ENCODE measurements at regions not wholly inside any gene's neighbourhood (a gene's known extent, or its start where the extent isn't known, plus 50 kb on each side); places are given as distances from the start of the nearest gene placed in this dataset.

DNA sequence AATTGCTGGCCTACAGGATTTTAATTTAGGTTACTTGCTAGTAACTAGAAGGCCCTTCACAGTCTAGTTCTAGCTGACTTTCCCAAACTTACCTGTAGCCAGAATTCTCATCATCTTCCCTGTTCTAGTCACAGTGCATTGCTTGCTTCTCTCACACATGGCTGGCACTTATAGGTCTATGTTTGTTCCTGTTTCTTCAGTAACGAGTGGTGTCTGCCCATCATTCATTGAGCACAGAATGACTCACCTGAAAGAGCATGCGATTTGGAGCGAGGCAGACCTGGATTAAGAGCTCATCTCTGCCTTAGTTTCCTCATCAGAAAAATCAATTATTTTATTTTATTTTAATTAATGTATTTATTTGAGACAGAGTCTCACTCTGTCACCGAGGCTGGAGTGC, 201.7 kb upstream of the ANK2 start:
- no peak for DNase-seq (ENCODE audit: low spot score)

DNA sequence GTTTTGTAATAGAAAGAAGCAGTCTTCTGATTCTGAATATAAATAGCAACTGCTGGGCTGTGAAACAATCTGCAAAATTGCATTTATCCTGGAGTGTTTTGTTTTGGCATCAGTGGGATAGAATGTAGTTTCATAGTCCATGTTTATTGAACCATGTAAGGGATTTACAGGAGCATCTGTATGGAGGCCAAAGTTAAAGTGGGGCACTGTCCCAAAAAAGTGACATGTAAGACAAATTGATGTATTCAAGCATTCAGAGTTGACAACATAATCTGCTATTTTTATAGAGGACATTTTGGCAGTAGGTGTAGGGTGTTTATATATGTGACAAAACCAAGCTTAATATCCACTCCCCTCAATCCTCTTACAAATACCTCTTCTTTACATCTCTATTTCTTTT, 200.5 kb upstream of the ANK2 start:
- DNase-seq (ENCODE audit: low spot score): no peak

DNA sequence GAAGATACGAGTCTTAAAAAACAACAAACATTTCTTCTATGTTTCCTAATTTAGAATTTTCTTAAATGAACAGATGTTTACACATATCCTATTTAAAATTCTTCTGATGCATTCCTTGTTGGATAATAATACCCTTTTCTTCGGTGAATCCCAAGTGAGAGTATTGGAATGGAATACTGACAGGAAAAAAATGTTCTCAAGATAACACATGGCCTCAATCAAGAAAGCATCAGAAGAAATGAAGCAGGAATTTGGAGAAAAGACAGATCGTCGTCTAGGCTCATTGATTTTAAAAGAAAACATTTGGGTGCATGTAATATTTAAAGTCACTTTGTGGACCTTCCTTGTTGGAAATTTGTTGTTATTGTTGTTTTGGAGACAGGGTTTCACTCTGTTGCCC, 196.9 kb upstream of the ANK2 start:
- no peak for DNase-seq (ENCODE audit: low spot score)

DNA sequence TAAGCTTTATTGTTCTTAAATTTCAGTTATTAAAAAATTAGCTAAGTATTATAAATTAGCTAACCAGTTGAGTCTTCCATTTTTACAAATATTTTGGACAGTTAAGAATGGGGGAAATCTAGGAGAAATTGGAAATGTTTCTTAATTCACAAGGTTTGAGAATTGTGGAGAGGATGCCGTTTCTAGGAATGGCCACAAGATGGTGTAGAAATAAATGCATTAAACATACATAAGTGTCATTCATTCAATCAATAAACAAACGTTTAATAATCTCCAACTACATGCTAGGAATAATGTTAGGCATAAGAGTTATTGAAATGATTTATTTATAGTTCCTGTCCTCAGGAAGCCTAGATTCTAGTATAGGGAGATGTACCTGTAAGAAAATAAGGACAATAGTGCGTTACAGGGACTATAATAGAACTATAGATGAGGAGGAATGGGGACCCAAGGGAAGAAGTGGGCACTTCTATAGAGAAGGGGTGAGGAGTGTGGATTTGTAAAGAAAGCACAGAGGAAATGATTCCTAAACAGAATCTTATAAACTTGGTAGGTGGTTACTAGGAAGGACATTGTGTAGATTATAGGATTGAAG, 195.7 kb upstream of the ANK2 start:
- DNase-seq (ENCODE audit: low spot score): no peak

DNA sequence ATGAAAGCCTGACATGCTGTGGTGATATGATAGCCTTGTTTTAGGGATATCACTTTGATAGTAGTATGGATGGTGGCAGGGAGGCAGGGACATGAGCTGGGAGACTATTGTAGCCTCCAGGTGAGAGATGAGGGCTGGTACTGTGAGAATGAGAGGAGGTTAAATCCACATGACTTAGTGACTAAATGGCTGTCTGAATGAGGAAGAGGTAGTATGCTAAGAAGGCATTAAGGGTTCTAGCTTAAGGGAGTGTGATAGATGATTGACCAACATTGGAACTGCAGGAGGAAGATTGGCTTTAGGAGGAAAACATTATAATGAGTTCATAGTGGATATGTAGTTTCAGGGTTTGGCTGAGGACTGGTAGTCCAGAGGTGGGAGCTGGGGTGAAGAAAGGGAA, 195.0 kb upstream of the ANK2 start:
- DNase-seq (ENCODE audit: low spot score): no peak

DNA sequence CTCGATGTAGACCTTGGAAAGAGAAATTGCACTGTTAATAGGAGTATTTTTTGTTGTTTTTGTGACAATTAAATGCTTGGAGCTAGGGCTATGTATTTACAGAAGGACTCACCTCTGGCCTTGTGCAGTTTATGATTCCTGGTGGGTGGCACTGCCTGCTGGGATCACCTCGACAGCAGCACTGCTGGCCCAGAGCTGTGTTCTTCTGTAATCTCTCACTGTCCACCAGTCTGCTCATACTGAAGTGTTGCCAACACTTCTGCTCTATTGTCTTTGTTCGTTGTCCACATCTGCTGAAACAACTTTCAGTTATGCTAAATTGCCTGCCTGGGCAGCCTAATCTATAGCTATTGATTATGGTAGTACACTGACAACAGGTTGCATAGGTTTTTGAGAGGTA, 194.4 kb upstream of the ANK2 start:
- DNase-seq (ENCODE audit: low spot score): no peak

DNA sequence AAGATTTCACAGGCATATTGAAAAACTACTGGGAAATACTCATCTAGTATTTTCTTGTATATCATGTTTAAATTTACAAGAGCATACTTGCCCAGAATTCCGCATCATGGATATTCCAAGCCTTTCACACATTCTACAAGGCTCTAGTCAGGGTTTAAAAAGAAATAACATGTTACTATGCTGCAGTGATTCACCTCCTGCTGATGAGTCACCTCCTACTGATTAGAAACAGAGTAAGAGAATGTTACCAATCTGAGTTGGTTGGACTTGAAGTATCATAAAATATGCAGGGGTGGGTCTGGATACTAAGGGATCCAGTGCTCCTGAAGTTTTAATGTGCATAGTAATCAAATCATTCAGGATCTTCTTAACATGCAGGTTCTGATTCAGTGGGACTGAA, 192.0 kb upstream of the ANK2 start:
- DNase-seq (ENCODE audit: low spot score): no peak

DNA sequence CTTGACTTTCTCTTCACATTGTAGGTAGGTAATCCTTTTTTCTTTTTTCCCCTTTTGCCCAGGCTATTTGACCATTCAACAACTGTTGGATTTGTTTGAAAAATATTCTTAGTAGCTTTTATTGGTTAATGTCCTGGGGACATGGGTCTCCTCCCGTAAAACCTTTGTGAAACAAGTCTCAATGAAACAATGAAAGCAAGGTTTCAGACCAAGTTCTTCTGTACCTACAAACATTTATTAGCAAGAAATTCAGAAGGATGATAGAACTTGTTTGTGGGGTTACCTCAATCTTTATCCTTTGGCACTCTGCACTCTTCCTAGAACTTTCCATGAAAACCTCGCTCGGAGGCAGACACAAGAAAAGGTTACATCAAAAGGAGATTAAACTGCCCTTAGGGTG, 190.7 kb upstream of the ANK2 start:
- DNase-seq (ENCODE audit: low spot score): no peak

DNA sequence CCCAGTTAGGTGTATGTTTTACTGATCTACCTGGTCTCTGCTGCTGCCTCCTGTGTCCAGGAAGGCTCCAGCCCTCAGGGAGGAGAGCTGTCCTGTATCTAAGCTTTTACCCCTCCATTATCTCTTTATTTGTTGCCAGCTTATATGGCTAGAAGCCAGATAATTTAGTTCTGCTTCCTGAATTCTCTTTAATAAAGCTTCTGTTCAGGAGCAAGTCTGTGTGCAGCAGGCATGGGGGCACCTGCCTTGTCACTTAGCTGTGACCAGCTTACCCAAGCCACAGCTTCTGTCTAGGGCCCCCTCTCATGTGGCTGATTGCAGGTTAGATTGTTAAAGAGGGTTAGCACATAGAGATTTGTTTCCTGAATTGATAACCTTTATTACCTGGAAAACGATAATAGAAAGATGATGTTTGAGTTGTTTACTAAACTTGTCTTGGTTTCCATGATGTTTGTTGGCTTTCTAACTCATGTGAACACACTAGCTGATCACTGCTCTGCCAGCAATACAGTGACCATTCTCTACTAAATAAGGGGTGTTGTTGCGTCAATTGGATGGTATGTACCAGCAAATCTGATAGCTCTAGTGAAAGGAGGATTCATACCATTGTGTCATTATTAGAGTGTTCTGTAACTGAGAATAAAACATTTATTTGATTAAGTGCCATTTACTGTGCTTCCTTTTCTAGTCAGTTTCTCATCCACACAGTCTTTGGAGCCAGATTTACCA, 189.8 kb upstream of the ANK2 start:
- DNase-seq (ENCODE audit: low spot score): no peak

DNA sequence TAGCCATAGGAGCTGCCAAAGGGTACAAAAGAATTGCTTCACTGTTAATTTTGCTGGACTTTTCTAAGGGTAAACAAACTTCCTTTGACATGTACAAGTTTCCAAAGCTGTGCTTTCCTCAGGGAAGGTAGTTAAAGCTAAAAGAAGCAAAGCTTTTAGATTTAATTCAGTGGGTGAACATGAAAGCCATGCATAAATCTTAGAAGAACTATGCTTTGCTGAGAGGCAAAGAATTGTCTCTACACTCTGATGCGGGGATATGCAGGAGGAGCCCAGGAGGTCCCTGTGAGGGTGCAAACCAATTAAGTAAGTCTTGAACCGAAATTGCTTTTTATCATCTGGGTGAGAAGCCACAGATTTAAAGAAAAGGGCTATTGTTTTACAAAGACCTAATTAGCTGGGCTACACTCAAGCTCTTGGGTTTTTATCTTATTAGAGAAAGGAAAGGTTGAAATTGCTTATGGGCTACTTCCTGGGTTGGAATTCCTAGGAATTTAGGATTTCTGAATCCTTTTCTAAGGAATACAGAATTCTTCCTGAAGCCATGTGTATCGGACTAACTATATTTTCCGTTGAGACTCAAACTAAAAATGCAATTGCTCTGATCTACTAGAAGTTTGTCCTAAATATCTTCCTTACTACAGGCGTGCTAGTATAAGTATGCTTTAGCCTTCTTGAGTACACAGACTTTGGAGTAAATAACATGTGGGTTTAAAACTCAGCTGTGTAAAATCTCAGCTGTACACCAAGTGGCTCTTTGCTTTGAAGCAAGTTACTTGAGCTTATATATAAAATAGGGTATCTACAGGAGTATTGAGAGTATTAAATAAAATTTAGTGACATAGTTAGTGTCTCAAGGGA, 188.4 kb upstream of the ANK2 start:
- no peak for DNase-seq (ENCODE audit: low spot score)

DNA sequence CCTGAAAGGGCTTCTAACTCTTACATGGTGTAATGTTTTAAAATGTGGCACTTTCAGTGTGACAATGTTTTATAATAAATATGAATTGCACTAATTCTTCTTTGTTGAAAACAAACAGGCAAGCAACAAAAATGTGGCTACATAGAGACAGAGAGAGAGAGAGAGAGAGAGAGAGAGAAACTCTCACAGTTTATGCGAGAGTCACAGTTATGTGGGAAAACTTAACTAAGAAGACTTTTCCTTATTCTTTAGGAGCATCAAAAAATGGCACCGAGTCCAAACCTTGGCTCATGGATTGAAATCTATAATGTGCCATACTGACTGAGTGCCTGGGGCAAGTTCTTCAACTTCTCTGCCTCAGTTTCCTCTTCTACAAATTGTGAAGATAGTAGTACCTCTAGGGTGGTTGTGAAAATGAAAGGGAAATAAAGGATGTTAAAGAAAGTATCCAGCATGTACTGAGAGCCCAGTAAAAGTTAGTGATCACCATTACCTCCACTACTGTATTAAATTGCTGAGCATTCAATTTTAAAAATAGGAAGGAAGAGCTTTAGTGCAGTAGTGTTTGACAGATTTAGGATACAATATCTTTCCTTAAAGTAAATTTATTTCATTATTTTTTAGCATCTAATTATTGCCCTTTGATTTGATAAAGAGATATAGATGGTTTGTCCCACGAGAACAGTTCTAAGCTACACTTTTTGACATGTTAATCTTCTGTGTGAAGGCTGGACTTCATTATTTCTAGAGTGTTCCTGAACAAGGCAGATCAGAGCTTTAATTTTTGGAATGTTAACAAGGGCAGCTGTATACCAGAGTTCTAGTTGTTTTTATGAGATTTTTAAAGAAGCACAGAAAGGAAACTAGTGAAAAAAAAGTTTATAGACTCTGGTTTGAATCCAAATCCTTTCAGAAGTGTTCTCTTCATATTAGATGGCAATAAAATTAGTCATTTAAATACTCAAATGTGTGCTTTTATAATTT, 187.5 kb upstream of the ANK2 start:
- DNase-seq (ENCODE audit: low spot score): no peak

DNA sequence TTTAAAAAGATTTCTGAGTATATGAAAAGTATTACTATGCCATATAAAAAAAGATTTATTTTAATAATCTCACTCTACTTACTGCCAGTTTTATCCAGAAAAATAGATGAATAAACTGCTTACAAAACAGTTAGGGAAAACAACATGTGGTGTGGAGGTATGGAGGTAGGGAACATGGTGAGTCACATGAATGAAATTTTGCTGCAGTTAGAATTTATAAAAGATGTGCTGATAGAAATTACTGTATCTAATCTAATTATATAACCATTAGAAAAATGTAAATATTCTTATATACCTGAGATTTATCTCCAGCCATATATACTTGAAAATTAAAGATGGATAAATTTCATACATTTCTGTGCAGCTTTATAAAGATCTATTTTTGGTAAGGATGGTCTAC, 184.0 kb upstream of the ANK2 start:
- no peak for DNase-seq (ENCODE audit: low spot score)

DNA sequence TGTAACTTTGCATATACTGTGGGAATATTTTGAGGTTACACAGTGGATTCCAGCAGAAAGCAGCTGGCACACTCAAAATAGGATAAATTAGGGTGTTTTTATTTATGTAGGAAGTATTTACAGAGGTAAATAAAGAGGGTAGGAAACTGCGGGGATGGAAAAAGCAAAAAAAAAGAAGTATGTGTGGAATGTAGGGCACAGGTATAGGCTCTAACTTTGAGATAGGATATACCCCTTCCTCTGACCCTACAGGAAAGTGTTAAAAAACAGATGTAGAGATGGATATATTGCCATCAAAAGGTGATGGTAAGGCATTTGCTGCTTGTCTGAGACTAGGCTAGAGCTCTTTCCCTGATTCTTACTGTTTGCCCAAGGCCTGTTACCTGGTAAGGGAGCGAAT, 173.1 kb upstream of the ANK2 start:
- no peak for DNase-seq (ENCODE audit: low spot score)

DNA sequence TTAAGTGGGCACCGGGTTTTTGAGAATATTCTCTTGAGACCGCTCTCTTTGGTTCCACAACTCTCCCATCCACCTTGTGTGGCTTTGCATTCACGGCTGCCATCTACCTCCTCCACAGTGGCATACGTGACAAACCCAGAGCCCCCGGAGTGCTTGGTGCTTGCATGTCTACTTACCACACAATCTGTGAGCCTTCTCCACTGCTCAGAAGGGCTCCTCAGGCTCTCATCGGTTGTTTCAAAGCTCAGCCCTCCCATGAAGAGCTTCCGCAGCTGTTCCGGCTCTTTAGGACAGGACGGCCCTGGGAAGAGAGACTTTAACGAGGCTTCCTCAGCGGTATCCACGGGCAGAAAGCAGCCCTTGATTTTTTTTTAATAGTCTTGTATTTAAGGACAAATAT, 167.6 kb upstream of the ANK2 start:
- no peak for DNase-seq (ENCODE audit: low spot score)

DNA sequence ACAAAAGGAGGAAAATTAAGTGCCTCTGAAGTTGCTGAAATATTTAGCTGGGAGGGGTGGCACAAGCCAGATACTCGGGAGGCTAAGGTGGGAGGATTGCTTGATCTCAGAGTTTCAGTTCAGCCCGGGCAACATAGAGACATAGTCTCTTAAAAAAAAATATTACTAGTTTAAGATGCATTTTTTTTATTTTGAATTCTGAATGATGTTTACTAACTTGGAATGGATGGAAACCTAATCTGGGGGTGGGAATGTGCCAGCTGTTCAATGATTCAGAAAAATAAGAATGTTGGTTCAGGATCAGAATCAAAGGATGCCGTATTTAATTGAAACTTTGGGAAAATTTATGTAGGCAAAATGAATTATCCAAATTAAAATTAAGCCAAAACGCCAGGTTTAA, 167.2 kb upstream of the ANK2 start:
- no peak for DNase-seq (ENCODE audit: low spot score)

DNA sequence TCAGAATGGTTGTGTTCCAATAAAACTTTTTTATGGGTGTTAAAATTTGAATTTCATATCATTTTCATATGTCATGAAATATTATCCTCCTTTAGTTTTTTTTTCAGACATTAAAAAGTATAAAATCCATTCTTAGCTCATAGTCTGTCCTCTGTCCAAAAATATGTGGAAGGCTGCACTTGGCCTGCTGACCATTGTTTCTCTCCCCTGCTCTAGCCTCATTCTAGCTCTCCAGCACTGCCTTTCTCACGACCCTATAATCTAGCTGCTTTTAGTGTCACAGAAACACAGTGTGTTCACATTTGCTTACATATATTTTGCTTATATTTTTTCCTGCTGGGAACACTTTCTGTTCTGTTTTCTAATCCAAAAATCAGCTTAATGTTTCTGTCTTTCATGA, 165.0 kb upstream of the ANK2 start:
- DNase-seq (ENCODE audit: low spot score): no peak

DNA sequence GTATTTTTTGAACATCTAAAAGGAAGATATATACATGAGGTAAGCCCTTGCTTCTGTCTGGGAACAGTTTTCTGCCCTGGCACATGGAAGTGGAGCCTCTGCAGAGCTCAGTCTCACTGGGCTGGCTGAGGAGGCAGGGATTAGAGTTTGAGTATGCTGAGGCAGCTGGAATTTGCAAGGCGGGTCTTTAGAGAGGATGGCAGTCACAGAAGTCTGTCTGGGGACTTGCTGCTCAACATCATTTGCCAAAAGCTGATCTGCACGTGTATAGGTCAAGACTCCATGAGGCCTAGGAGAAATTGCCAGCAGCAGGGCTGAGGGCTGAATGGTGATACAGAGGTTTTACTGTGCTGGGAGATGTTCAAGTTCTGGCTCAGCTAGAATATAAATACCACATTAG, 163.6 kb upstream of the ANK2 start:
- DNase-seq (ENCODE audit: low spot score): no peak

DNA sequence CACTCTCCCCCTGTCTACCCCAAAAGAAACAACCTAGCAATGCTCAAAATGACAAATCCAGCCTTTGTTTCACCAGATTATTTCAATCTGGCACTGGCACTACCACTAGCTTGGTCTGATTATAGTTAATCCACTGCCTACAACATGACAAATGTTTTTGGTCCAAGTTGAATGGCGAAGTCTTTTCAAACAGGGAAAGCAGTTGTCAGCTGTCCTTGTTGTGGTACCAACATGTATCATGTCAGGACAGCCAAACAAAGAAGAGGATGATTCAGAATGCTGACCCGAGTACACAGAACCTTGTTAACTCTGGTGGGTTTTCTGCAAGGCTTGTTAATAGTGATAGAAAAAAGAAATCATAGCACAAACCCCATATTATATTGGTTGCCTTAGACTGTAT, 160.8 kb upstream of the ANK2 start:
- DNase-seq (ENCODE audit: low spot score): no peak

DNA sequence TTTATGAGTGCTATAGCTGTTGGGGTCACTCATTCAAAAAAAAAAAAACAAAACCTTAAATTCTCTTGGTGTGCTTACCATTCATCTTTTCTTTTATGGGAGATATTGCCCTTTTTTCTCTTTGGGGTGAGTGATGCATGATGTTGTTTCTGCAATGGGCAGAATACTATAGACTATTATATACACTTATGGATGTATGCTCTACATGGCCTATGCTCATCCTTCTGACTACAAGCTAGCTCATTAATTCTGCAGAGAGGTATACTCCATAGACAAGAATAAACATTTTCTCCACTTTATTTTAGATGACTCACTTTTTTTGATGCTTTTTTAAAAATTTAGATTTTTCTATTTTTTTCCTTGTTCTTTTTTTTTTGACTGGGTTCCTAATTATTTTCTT, 160.3 kb upstream of the ANK2 start:
- DNase-seq (ENCODE audit: low spot score): no peak

DNA sequence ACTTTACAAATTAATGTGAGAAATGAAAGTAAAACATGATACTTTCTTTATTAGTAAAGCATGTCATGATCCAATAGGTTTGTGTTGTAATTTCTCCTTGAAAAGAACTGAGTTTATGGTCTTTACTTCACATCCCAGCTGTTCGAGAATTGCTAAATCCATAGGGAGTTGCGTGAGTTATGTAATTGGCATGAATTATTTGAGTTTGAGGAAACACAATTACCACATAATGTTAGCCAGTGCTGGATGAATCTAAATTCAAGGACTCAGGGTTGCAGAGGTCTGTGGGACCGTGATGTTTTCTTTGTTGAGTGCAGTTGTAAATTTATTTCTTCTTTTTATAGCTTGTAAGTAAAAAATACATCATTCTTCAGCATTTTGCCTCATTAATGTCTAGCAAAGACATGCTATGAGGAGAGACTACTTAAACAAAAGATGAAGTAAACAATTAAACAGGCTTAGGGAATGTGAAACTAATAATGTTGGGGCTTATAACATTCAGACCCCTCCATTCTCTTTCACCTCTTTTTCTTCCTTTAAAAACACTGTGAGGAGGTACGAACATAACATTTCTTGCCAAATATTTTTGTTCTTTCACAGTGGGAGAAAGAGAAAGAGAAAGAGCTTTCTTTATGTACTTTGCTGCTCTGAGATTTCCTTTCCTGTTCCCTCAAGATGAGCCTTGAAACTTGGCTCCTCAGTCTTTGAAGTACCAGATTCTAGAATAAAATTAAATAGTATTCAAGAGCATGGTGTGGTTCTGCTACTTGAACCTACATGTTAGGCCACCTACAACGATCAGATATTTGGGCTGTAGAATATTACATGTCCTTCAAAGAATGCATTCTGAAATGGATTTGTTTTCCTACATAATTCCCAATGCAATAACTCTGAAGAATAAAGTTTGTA, 159.6 kb upstream of the ANK2 start:
- no peak for DNase-seq (ENCODE audit: low spot score)

DNA sequence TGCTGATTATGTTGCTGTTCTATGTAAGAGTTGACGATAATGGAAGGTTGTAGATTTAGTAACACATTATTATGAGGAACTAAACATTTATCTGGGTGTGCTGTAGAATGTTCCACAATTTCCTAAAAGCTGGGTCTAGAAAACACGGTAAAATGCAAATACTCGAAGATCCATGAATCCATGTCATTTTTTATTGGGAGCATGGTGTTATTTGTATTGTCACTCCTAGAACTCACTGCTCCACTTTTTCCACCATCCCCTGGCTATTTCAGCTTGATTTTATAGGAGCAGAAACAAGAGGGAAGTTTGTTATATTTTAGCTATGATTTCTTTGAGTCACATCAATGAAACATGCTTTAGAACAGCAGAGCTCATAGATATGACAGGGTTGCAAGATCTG, 155.0 kb upstream of the ANK2 start:
- no peak for DNase-seq (ENCODE audit: low spot score)
